HK-2 (cell line): ENCODE measurements at regions not wholly inside any gene's neighbourhood (a gene's known extent, or its start where the extent isn't known, plus 50 kb on each side); places are given as distances from the start of the nearest gene placed in this dataset.
"Not testable (repeated sequence)": the region's sequence is repeated elsewhere in the genome, so short reads cannot be mapped to it uniquely, and the experiment has no call there.

Experiments used
- DNase-seq: peaks from one replicate; pipeline ENCODE4 v3.0.0-alpha.2; 2018; ENCODE audit not compliant: unreplicated experiment

GRCh38 chr6:4460586-4461475 lies 315.4 kb upstream of the CDYL start:
- DNase-seq: no peak

- DNase-seq: no peak
Measured at GRCh38 chr6:4459996-4460395, 316.2 kb upstream of the CDYL start.

GRCh38 chr6:4459032-4459431 lies 317.2 kb upstream of the CDYL start:
- no peak for DNase-seq

- DNase-seq: no peak
Measured at GRCh38 chr6:4451718-4452117, 316.3 kb upstream of the ECI2 start.

GRCh38 chr6:4451081-4451480 lies 315.7 kb upstream of the ECI2 start:
- DNase-seq: no peak

- DNase-seq: no peak
Measured at GRCh38 chr6:4450237-4450636, 314.9 kb upstream of the ECI2 start.

GRCh38 chr6:4449409-4449808 lies 314.0 kb upstream of the ECI2 start:
- DNase-seq: no peak

- DNase-seq: no peak
Measured at GRCh38 chr6:4448841-4449240, 313.5 kb upstream of the ECI2 start.

- DNase-seq: no peak
Measured at GRCh38 chr6:4447639-4448330, 312.4 kb upstream of the ECI2 start.

- no peak for DNase-seq
Measured at GRCh38 chr6:4446982-4447381, 311.6 kb upstream of the ECI2 start.

GRCh38 chr6:4441981-4442434 lies 306.6 kb upstream of the ECI2 start:
- no peak for DNase-seq

GRCh38 chr6:4439159-4439558 lies 303.8 kb upstream of the ECI2 start:
- no peak for DNase-seq

- DNase-seq: no peak
Measured at GRCh38 chr6:4437342-4437741, 302.0 kb upstream of the ECI2 start.

- DNase-seq: no peak
Measured at GRCh38 chr6:4435981-4436445, 300.6 kb upstream of the ECI2 start.

- no peak for DNase-seq
Measured at GRCh38 chr6:4434655-4435054, 299.3 kb upstream of the ECI2 start.

GRCh38 chr6:4433199-4433598 lies 297.8 kb upstream of the ECI2 start:
- no peak for DNase-seq

- DNase-seq: no peak
Measured at GRCh38 chr6:4426968-4427367, 291.6 kb upstream of the ECI2 start.

- DNase-seq: no peak
Measured at GRCh38 chr6:4421837-4422236, 286.5 kb upstream of the ECI2 start.

- no peak for DNase-seq
Measured at GRCh38 chr6:4420160-4420865, 284.9 kb upstream of the ECI2 start.

- DNase-seq: no peak
Measured at GRCh38 chr6:4415549-4415948, 280.2 kb upstream of the ECI2 start.

GRCh38 chr6:4414078-4414477 lies 278.7 kb upstream of the ECI2 start:
- DNase-seq: not testable (repeated sequence)

GRCh38 chr6:4413073-4413472 lies 277.7 kb upstream of the ECI2 start:
- no peak for DNase-seq
